ENCODE measurements at regions not wholly inside any gene's neighbourhood (a gene's known extent, or its start where the extent isn't known, plus 50 kb on each side); places are given as distances from the start of the nearest gene placed in this dataset.

DNA sequence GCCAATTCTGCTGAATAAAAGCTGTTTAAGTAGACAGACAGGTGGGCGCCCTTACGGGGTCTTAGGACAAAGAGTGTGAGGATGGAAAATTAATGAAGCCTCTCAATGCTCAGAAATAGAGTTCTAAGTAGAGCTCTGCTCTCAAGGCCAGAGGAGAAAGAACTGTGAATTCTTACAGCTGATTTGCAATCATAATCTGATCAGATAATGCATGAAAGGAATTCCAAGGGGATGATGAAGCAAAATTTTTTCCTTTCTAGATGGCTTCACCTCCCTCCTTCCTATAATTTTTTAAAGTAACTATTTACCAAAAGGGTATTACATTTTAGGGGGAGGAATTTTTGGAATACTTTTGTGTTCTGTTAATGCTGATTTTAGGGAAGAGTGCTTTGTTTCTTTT, 308.1 kb upstream of the HS3ST5 start:
- TF ChIP-seq POLR2AphosphoS5 (IDR thresholded peaks at IDR 0.05; ENCODE audit: low read depth, low read length) = no peak
- TF ChIP-seq RFX5 (IDR thresholded peaks at IDR 0.05; ENCODE audit: low read length) = no peak
- TF ChIP-seq, protein P1, sequence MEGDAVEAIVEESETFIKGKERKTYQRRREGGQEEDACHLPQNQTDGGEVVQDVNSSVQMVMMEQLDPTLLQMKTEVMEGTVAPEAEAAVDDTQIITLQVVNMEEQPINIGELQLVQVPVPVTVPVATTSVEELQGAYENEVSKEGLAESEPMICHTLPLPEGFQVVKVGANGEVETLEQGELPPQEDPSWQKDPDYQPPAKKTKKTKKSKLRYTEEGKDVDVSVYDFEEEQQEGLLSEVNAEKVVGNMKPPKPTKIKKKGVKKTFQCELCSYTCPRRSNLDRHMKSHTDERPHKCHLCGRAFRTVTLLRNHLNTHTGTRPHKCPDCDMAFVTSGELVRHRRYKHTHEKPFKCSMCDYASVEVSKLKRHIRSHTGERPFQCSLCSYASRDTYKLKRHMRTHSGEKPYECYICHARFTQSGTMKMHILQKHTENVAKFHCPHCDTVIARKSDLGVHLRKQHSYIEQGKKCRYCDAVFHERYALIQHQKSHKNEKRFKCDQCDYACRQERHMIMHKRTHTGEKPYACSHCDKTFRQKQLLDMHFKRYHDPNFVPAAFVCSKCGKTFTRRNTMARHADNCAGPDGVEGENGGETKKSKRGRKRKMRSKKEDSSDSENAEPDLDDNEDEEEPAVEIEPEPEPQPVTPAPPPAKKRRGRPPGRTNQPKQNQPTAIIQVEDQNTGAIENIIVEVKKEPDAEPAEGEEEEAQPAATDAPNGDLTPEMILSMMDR (IDR thresholded peaks at IDR 0.05) = no peak
- TF ChIP-seq, protein P2, sequence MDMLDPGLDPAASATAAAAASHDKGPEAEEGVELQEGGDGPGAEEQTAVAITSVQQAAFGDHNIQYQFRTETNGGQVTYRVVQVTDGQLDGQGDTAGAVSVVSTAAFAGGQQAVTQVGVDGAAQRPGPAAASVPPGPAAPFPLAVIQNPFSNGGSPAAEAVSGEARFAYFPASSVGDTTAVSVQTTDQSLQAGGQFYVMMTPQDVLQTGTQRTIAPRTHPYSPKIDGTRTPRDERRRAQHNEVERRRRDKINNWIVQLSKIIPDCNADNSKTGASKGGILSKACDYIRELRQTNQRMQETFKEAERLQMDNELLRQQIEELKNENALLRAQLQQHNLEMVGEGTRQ (IDR thresholded peaks at IDR 0.05; ENCODE audit: borderline replicate concordance, low read depth, low read length) = no peak
- no peak for TF ChIP-seq SMC3 (IDR thresholded peaks at IDR 0.05; ENCODE audit: low read depth, low read length)
- TF ChIP-seq EP300 (IDR thresholded peaks at IDR 0.05; ENCODE audit: borderline replicate concordance in 1 of 2, low read depth in 1 of 2, low read length in 1 of 2) = no peak
- no peak for TF ChIP-seq NRF1 (IDR thresholded peaks at IDR 0.05; ENCODE audit: low read depth, low read length)
- TF ChIP-seq EZH2phosphoT487 (IDR thresholded peaks at IDR 0.05; ENCODE audit: borderline replicate concordance, low read depth) = no peak
- no peak for TF ChIP-seq TCF12 (IDR thresholded peaks at IDR 0.05)
- TF ChIP-seq, protein P3, sequence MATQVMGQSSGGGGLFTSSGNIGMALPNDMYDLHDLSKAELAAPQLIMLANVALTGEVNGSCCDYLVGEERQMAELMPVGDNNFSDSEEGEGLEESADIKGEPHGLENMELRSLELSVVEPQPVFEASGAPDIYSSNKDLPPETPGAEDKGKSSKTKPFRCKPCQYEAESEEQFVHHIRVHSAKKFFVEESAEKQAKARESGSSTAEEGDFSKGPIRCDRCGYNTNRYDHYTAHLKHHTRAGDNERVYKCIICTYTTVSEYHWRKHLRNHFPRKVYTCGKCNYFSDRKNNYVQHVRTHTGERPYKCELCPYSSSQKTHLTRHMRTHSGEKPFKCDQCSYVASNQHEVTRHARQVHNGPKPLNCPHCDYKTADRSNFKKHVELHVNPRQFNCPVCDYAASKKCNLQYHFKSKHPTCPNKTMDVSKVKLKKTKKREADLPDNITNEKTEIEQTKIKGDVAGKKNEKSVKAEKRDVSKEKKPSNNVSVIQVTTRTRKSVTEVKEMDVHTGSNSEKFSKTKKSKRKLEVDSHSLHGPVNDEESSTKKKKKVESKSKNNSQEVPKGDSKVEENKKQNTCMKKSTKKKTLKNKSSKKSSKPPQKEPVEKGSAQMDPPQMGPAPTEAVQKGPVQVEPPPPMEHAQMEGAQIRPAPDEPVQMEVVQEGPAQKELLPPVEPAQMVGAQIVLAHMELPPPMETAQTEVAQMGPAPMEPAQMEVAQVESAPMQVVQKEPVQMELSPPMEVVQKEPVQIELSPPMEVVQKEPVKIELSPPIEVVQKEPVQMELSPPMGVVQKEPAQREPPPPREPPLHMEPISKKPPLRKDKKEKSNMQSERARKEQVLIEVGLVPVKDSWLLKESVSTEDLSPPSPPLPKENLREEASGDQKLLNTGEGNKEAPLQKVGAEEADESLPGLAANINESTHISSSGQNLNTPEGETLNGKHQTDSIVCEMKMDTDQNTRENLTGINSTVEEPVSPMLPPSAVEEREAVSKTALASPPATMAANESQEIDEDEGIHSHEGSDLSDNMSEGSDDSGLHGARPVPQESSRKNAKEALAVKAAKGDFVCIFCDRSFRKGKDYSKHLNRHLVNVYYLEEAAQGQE (IDR thresholded peaks at IDR 0.05; ENCODE audit: low read depth, low read length) = no peak
- no peak for TF ChIP-seq RXRA (IDR thresholded peaks at IDR 0.05; ENCODE audit: borderline replicate concordance, low read depth)

All from SK-N-SH (cell line).